ENCODE measurements at regions not wholly inside any gene's neighbourhood (a gene's known extent, or its start where the extent isn't known, plus 50 kb on each side); places are given as distances from the start of the nearest gene placed in this dataset.

- TF ChIP-seq EP300 (IDR thresholded peaks at IDR 0.05; ENCODE audit: borderline replicate concordance) (no peak), EGR1 (IDR thresholded peaks at IDR 0.05) (no peak), RAD21 (IDR thresholded peaks at IDR 0.05; ENCODE audit: low read depth) (no peak), TEAD4 (IDR thresholded peaks at IDR 0.05) (no peak), FOXM1 (IDR thresholded peaks at IDR 0.05; ENCODE audit: borderline replicate concordance, low read depth) (no peak), TCF12 (IDR thresholded peaks at IDR 0.05; ENCODE audit: low read depth) (no peak), MAX (IDR thresholded peaks at IDR 0.05) (no peak), CREB1 (IDR thresholded peaks at IDR 0.05; ENCODE audit: low read depth) (no peak), YY1 (IDR thresholded peaks at IDR 0.05; ENCODE audit: low read depth) (no peak), USF1 (IDR thresholded peaks at IDR 0.05) (no peak), CEBPB (IDR thresholded peaks at IDR 0.05) (no peak), NFIC (IDR thresholded peaks at IDR 0.05) (no peak), TAF1 (IDR thresholded peaks at IDR 0.05; ENCODE audit: low read depth) (no peak)
- TF ChIP-seq, protein P1, sequence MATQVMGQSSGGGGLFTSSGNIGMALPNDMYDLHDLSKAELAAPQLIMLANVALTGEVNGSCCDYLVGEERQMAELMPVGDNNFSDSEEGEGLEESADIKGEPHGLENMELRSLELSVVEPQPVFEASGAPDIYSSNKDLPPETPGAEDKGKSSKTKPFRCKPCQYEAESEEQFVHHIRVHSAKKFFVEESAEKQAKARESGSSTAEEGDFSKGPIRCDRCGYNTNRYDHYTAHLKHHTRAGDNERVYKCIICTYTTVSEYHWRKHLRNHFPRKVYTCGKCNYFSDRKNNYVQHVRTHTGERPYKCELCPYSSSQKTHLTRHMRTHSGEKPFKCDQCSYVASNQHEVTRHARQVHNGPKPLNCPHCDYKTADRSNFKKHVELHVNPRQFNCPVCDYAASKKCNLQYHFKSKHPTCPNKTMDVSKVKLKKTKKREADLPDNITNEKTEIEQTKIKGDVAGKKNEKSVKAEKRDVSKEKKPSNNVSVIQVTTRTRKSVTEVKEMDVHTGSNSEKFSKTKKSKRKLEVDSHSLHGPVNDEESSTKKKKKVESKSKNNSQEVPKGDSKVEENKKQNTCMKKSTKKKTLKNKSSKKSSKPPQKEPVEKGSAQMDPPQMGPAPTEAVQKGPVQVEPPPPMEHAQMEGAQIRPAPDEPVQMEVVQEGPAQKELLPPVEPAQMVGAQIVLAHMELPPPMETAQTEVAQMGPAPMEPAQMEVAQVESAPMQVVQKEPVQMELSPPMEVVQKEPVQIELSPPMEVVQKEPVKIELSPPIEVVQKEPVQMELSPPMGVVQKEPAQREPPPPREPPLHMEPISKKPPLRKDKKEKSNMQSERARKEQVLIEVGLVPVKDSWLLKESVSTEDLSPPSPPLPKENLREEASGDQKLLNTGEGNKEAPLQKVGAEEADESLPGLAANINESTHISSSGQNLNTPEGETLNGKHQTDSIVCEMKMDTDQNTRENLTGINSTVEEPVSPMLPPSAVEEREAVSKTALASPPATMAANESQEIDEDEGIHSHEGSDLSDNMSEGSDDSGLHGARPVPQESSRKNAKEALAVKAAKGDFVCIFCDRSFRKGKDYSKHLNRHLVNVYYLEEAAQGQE (IDR thresholded peaks at IDR 0.05; ENCODE audit: low read depth), result no peak
Observed at GRCh38 chr5:125486634-125487033, 740.2 kb upstream of the ZNF608 start.
